GM21717 (cell line): ENCODE measurements at regions not wholly inside any gene's neighbourhood (a gene's known extent, or its start where the extent isn't known, plus 50 kb on each side); places are given as distances from the start of the nearest gene placed in this dataset.

ENCODE experiments used
- ATAC-seq: cut with Tn5 transposase; IDR thresholded peaks from one replicate; pipeline ENCODE4 v1.9.1; 2021; ENCODE audit warnings: mild to moderate bottlenecking, moderate library complexity; ENCODE audit not compliant: unreplicated experiment

DNA sequence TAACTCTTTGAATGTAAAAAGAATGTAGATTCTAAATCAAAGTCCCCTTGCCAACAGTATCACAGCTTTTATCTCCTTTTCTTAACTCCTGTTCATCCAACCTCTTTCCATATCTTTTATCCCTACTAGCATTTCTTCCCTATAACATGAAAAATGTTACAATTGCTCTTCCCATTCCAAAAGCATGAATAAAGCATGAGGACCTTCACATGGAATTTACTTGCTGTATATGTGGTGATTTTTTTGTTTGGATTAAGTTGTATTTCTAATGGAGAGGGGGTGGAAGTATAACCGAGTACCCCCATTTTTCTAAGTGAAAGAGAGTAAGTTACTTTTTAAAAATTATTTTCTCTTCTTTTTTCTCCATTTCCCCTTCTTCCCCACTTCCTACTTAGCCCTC, 94.9 kb upstream of the RBBP8 start:
- ATAC-seq, result no peak

DNA sequence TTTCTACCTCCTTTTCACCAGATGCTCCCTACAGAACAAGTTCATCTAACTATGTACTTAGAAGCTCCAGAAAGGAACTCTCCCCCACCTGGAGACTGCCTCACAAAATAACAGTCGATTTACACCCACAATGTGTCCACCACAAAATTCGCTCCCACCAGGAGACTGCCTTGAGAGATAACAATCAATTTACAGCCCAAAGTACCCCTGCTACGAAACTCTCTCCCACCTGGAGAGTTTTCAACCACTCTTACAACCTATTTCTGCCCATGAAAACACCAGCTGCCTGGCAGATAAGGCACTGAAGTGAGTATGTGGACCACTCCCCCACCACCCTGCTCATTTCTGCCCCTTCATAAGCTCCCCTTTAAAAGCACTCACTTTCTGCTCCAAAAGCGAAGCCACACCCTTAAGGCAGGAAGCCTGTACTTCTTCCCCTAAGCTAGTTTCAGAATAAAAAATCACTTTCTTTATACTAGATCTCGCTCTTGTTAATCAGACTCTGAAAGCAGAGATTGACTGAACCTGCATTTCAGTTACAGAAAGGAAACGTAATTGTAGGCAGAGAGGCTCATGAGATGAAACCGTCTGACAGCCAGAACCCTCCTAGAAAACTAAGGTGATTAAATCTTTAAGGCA, 94.4 kb upstream of the RBBP8 start:
- peak; percentile 53 for ATAC-seq

DNA sequence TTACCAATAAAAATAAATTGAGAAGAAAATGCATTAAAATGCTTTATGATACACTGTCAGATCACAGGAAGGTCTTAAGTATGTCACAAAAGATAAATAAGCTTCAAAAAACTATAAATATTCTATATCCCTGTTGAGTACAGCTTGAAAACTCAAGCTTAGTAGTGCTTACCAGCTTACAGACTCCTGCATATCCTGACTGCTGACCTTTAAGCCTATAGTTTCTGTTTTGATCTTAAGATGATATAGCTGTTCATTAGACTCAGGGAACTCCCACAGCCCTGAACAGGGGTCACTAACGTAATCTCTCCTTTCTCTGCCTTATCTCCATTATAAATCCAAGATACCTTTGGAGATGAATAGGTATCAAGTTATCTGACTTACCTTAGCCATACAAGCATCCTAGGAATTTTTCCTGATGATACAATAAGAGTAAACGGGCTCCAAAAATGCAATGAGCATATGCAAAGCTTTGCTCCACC, 93.7 kb upstream of the RBBP8 start:
- no peak for ATAC-seq

DNA sequence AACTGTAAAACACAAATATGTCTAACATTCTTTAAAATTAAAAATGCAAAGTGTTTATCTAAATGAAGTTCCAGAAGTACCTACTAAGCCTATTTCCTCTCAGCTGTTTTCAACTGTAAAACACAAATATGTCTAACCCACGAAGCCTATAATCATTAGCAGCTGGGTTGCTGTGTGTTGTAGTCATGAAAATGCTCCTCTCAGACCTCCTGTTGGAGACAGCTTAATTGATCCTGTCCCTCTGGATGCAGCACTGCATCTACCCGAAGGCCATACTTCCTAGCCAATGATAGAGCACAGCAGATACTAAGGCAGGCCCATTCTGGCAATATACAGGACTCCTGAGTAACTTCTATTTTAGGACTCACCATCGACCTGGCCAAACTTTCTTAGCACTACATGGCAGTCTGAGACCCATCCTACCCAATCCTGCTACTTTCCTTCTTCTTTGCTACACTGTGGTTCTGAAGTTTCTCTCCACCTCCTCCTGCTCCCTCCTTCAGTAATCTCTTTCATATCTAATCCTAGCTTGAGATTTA, 92.5 kb upstream of the RBBP8 start:
- ATAC-seq, result no peak

DNA sequence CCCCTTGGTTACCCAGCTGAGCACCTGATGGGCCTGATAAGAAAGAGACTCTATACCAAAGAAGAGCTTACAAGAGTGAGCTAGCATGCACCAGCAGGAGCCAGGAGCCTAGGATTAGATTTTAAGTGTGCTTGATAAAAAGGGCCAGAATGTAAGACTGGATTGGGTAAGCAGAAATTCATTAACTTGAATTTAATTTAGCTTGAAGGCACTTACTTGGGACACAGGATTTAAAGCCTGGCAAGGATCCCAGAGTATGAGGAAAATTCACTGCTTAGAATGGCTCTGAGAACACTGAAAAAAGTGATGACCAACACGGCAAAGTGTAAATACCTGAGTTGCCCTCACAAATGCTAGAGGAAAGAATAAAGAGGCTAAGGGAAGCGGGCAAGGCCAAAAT, 91.3 kb upstream of the RBBP8 start:
- ATAC-seq, result no peak

DNA sequence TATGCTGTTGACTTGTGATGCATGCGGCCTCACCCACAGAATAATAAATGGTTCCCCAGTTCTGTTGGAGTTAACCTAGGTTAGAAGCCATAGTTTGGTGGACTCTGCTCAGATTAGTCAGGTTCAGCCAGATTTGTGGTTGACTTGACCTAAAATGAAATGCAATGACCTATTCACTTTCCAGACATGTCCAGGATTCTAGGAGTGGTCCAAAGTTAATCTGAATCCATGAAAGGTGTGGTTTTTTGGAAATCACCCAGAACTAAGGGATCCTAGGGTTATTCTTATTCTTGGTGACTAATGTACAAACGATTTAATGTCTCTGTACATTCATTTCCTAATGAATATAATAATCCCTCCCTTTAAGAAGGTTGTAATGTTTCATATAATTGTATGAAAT, 88.9 kb upstream of the RBBP8 start:
- no peak for ATAC-seq

DNA sequence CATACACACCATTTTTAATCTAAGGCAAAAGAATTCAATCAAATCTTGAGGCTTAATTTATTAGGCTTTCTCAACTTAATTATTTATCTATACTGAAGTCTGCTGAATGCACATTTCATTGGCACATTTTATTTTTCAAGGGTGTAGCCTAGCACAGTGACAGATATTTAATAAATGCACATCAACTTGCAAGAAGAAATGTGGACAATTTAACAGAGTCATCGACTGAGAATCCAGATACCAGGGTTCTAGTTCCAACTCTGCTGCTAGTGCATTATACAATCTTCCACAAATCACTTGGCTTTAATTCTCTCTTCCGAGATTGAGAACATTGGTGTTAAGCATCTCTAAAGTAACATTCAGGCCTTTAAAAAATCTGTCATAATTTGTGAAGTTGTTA, 88.5 kb upstream of the RBBP8 start:
- no peak for ATAC-seq

DNA sequence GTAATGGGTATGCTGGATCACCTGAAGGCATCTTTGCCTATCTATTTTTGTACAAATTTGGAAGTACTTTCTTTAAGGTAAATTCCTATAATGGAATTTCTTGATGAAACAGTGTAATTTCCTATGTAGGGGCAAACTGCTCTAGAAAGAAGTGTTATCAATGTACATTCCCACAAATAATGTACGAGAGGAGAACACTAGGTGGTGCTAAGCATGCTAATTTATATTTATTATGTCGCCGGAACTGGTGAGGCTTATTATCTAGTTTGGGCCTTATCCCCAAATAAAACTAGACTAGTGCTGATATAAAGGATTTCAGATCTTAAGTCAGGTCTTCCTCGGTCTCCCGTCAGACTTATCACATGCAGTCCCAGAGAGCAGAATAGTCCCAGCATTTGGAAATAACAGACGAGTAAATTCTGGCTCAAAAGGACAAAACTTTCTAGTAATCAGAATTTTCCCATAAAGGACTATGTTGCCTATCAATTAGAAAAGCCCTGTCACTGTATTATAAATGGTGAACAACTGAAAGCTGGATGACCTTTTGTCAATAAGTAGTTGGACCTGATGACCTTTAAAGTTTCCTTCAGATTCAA, 86.9 kb upstream of the RBBP8 start:
- ATAC-seq, result no peak

DNA sequence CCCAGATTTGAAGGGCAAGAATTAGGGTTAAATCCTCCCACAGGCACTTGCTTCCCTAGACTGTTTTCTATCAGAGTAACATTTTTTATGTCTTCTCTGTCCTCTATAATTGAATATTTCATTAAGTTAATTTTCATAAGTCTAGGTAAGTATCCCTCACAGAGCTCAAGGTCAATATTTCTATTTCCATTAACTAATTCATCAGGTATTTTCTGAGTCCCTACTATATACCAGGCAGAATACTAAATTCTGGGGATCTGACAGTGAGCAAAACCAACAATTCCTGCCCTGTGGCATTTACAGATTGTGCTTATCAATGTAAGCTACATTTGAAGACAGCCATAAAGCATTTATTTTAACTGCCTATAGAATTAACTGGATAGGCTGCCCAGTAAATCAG, 86.4 kb upstream of the RBBP8 start:
- no peak for ATAC-seq

DNA sequence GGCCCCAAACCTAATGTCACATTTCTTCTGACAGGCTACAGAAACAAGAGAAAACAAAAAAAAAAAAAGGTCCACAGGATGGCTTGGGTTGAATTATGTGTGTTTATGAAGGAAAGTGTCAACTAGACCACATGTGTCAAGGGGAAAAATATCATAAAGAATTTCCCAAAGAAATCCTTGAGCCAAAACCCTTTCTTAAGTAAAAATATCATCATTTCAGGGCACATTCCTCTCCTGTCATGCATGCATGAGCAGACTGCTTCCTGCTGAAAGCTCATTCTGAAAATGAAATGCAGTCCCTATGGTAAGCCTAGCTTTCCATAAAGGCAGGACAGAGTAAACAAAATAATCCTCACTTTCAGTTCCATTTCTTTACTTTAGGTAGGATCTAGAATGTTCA, 85.7 kb upstream of the RBBP8 start:
- ATAC-seq, result no peak

DNA sequence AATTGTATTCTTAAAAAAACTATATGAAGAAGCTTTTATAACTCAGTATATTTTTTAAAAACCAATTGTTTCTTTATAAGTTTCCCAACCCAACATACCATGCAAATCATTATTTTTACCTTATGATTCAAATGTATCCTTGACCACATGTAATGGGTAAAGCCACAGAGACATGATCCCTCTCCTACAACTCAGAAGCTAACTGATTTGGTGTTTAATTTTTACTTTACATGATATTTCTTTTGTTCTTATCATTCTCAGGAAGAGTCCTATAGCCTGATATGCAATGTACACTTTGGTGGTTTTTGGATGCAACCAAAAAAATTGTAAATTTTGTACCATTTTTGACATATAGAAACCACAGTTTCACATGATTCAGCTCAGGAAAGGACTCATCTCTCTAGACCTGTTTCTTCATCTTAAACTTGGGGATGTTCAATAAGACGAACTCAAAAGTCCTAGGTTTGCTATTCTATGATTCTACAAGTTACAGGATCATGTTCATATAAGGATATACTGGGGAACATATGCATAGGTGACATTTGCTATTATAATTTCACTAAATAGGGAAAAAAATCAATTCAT, 85.2 kb upstream of the RBBP8 start:
- no peak for ATAC-seq

DNA sequence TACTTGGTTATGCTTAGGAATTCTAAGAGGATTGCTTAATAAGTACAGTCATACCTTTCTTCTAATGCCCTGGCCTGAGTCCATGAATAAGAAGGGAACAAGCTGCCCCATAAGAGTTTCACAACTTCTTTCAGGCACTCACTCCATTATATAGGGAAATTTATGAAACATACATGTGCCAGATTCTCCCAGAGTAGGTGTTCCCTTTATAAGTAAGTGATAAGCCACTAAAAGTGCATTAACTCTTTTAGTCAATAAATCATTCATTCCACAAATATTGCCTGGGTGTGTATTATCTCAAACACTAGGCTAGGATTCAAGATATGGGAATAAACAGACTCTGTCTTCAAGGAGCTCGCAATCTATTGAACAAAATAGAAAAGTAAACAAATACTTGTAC, 84.5 kb upstream of the RBBP8 start:
- ATAC-seq, result no peak

DNA sequence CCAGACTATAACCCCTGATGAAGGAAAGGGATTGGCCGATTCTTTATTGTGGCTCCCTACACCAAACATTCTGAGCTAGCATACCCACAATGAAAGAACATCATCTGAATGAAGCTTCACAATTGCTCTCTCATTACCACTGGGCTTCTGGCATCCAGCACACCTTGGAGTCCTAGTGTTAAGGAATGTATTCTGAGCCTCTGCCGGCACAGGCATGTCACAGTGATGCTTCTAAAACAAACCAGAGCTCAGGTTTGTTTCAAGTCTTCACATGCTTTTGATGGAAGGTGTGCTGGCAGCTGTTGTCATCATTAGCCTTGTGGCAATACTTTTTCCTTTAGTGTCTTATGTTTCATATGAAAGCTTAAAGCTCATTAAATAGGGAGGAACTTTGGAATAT, 76.3 kb upstream of the RBBP8 start:
- no peak for ATAC-seq

DNA sequence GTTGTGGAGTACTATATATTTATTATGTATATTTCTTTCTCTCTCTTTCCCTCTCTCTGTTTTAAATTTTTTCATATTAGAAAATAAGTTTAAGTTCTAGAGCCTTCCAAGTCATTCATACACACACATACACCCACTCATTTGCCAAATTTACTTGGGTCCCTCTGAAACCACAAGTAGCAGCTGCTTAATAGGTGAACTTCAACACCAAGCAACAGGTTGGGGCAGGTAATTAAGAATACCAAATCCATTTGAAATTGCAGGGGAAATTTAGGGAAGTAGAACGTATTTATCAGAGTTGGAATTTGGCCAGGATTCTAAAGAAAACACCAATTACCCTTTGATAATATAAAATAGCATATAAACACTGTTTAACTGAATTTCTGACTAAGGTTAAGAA, 75.0 kb upstream of the RBBP8 start:
- ATAC-seq, result no peak

DNA sequence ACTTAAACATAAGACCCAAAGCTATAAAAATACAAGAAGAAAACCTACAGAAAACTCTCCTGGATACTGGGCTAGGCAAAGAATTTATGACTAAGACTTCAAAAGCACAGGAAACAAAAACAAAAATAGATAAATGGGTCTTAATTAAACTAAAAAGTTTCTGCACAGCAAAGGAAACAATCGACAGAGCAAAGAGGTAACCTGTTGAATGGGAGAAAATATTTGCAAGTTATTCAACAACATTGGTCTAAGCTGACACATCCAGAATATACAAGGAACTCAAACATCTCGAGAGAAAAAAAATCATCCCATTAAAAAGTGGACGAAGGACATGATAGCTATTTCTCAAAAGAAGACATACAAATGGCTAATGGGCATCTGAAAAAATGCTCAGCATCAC, 72.3 kb upstream of the RBBP8 start:
- ATAC-seq, result no peak

DNA sequence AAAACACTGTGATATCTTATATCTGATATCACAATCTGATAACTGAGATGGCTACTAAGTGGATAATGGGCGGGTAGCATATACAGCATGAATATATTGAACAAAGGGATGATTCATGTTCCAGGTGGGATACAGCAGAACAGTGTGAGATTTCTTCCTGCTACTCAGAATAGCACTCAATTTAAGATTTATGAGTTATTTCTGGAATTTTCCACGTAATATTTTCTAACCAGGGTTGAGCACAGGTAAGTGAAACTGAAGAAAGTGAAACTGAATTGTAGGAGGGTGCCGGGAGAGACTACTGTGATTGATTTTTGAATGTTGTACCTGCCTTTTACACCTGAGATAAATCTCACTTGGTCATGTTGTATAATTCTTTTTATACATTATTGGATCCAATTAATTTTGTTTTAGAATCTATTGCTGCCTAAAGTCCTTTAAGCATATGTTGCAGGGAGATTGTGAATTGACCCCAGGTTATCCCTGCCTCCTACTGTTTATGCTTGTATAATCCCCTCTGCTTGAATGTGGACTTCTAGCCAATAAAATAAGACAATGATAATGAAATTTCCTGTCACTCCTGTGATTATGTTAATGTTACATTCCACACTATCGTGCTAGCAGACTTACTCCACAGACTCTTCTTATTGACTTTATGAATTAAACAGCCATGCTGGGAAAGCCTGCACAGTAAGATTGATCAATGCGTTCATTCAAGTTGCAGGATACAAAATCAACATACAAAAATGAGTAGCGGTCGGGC, 67.6 kb upstream of the RBBP8 start:
- no peak for ATAC-seq

DNA sequence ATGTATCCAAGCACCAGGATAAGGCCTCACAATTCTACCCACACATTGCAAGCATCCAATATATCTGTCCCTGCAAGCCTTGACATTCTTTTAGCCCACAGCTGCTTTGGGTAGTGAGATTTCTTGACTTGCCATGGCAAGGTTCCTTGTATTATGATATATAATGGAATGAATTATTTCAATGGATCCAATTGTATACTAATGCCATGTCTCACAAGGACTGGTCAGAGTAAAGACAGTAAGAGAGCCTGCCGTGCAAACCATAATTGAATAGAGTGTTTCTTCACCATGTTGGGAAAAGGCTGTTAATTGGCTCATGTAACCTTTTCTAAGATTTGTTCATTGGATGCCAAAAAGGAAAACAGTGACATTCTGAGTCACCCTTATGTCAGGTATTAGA, 64.3 kb upstream of the RBBP8 start:
- ATAC-seq, result no peak

DNA sequence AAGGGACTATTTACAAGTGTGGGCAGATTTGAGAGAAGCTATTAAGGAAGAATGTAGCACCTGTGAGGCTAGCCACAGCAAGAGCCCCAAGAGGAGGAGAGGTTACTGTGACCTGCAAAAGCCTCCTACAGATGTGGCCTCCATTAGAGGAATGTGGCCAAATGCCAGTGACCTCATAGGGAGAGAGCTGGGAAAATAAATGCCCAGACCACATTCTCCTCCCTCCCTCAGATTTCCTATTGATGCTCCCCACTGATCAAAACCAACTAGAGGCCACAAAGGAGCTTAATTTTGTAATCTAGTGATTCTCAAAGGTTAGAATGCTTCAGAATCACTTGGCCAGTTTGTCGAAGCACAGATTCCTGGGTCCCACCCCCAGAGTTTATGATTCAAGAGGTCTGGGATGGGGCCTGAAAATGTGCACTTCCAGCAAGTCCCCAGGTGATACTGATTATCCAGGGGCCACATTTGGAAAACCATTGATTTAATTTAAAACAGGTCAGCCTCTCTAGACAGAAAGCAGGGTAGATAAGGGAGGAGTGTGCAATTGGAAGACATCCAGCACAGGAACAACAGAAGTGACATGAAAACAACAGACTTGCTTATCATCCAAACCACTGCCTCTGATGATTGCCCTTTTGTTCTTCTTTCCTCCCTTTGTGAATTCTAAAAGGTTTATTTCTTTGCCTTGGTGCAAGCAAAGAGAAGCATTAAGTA, 61.2 kb upstream of the RBBP8 start:
- no peak for ATAC-seq

DNA sequence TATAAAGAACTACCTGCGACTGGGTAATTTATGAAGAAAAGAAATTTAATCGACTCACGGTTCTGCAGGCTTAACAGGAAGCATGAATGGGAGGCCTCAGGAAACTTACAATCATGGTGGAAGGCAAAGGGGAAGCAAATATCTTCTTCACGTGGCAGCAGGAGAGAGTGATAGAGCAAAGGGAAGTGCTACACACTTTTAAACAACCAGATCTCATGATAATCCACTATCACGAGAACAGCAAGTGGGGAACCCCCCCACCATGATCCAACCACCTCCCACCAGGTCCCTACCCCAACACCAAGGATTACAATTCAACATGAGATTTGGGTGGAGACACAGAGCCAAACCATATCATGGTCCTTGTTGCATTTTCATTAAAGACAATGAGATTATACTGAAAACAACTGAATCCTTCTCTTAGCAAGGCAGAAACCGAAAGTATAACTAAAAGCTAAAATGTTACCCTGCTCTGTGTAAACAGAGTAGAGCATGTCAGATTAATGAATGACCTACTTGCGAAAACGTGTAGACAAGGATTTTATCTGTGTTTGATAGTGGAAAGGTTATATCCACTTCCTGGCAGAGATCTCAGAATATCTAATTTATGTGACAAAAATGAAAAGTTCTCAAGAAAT, 60.1 kb upstream of the RBBP8 start:
- no peak for ATAC-seq

DNA sequence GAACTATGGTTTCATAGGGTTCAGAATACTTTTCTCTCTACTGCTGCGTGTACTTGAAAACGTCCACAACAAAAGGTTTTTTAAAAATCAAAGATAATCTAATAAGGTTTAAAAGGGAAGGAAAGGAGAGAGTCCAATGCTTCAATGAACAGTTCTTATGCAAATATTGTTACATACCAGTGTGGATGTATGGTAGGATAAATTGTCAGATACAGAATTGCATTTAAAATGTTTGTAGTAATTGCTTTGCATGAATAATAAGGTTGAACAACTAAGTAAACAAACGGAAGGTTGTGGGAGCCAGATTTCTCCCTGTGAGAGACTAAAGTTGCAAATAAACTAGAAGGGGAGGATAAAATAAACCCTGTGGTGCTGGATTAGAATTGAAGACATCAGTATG, 53.8 kb upstream of the RBBP8 start:
- no peak for ATAC-seq

DNA sequence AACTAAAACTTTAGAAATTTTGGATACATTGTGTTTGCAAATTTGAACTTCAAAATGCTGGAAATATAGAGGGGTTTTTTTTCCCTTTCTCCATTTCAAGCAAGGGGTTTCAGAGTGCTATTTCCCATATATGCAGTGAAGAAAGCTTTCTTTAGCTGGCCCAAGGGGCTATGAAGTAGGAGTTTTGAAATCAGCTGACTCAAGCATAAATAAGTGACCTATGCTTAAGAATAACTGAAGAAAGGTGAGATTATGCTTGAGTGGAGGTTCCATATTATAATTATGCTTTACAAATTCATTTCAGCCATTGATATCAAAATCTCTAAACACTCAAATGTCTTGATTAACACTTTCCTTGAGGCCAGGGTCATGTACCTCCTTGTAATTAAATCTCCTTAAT, 51.0 kb upstream of the RBBP8 start:
- ATAC-seq, result no peak
